ENCODE measurements at regions not wholly inside any gene's neighbourhood (a gene's known extent, or its start where the extent isn't known, plus 50 kb on each side); places are given as distances from the start of the nearest gene placed in this dataset.

DNA sequence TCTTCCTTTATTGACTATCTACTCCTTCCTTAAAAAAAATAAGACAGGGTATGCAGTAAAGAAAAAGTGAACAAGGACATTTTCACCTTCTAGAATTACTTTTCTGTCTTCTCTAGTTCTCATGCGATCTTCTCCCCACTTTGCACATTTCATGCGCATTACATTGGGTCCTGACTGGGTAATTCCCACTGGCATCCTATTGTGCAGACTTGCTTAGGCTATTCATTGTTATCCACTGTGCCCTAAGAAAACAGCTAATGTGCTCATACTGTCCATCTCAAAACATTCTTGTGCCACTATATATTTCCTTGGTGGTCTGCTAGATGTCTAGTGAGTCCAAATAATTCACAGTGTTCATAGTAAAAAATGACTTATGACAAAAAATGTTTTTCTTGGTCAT is 447.4 kb upstream of the ROBO1 start:
- no peak for DNase-seq
- WGBS, 3 donors: 70 to 87% (median 84%) methylated on average over 2 of the region's 2 CpGs
- H3K9me3 ChIP-seq: no peaks in the 10 kb centered on the region
- H3K27me3 ChIP-seq: no peaks in the 10 kb centered on the region
- H3K4me3 ChIP-seq: no peak overlapping the region
- no peaks in the 10 kb centered on the region for H3K36me3 ChIP-seq
- no peaks in the 10 kb centered on the region for H3K4me1 ChIP-seq (ENCODE audit: insufficient read depth)
- TF ChIP-seq POLR2A (IDR thresholded peaks at IDR 0.05): no peak
- TF ChIP-seq EP300 (IDR thresholded peaks at IDR 0.05): no peak
- no peak for TF ChIP-seq CTCF (IDR thresholded peaks at IDR 0.05)
- intact Hi-C loops (cut with DNase I): no loop called here
- H3K27ac ChIP-seq: no peak overlapping the region

GRCh38 chr3:80213086-80213485 is 445.3 kb upstream of the ROBO1 start:
- TF ChIP-seq CTCF (IDR thresholded peaks at IDR 0.05) (no peak), POLR2A (IDR thresholded peaks at IDR 0.05) (no peak), EP300 (IDR thresholded peaks at IDR 0.05) (no peak)
- WGBS, 3 donors: 76 to 88% (median 81%) methylated on average over 4 of the region's 4 CpGs
- DNase-seq: no peak
- H3K36me3 ChIP-seq: no peaks in the 10 kb centered on the region
- no peaks in the 10 kb centered on the region for H3K9me3 ChIP-seq
- H3K4me1 ChIP-seq (ENCODE audit: insufficient read depth): no peaks in the 10 kb centered on the region
- H3K27ac ChIP-seq: no peak overlapping the region
- no peaks in the 10 kb centered on the region for H3K27me3 ChIP-seq
- intact Hi-C loops (cut with DNase I): no loop called here
- no peak overlapping the region for H3K4me3 ChIP-seq

- H3K4me1 ChIP-seq (ENCODE audit: insufficient read depth): no peaks in the 10 kb centered on the region
- intact Hi-C loops (cut with DNase I): no loop called here
- WGBS, 3 donors: 69 to 87% (median 82%) methylated on average over 3 of the region's 3 CpGs
- no peak overlapping the region for H3K27ac ChIP-seq
- no peak overlapping the region for H3K4me3 ChIP-seq
- H3K36me3 ChIP-seq: no peaks in the 10 kb centered on the region
- TF ChIP-seq POLR2A (IDR thresholded peaks at IDR 0.05) (no peak), EP300 (IDR thresholded peaks at IDR 0.05) (no peak), CTCF (IDR thresholded peaks at IDR 0.05) (no peak)
- no peaks in the 10 kb centered on the region for H3K9me3 ChIP-seq
- no peaks in the 10 kb centered on the region for H3K27me3 ChIP-seq
- DNase-seq: no peak
These were observed 425.1 kb upstream of the ROBO1 start for GRCh38 chr3:80192936-80193335.

DNA sequence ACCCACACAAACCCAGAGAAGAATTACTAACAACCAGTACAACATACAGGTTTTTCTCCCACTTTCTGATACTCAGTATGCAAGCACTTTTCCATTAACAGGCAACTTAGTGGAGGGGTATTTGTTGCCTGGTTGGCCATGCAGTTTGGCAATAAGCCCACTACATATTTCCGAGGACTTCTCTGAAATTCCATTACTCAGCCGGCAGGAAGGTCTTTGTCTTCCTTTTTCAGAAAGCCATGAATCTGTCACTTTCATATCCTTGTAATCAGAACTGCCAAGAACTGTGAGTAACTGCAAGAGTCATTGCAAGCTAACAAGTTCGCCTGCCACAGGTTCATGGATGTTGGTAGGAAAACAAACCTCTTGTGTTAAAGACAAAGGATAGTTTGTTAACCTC is 422.3 kb upstream of the ROBO1 start:
- Histone ChIP-seq H3K9me3 (no peaks in the 10 kb centered on the region), H3K27ac (no peak overlapping the region), H3K27me3 (no peaks in the 10 kb centered on the region), H3K4me3 (no peak overlapping the region), H3K36me3 (no peaks in the 10 kb centered on the region), H3K4me1 (ENCODE audit: insufficient read depth) (no peaks in the 10 kb centered on the region)
- TF ChIP-seq EP300 (IDR thresholded peaks at IDR 0.05) (no peak), CTCF (IDR thresholded peaks at IDR 0.05) (no peak), POLR2A (IDR thresholded peaks at IDR 0.05) (no peak)
- DNase-seq: no peak
- 0 to 1% (median 1%) methylated on average over 3 of the region's 3 CpGs for WGBS, 3 donors
- intact Hi-C loops (cut with DNase I): no loop called here

GRCh38 chr3:80187981-80188380 is 420.2 kb upstream of the ROBO1 start:
- intact Hi-C loops (cut with DNase I): no loop called here
- Histone ChIP-seq H3K4me3 (no peak overlapping the region), H3K36me3 (no peaks in the 10 kb centered on the region), H3K27me3 (no peaks in the 10 kb centered on the region), H3K27ac (no peak overlapping the region), H3K9me3 (no peaks in the 10 kb centered on the region), H3K4me1 (ENCODE audit: insufficient read depth) (no peaks in the 10 kb centered on the region)
- 93 to 94% (median 94%) methylated on average over 2 of the region's 2 CpGs for WGBS, 3 donors
- no peak for DNase-seq
- TF ChIP-seq CTCF (IDR thresholded peaks at IDR 0.05): no peak
- TF ChIP-seq EP300 (IDR thresholded peaks at IDR 0.05): no peak

All from ovary (tissue), 7 donors.